ENCODE measurements at regions not wholly inside any gene's neighbourhood (a gene's known extent, or its start where the extent isn't known, plus 50 kb on each side); places are given as distances from the start of the nearest gene placed in this dataset.
"Not testable (repeated sequence)": the region's sequence is repeated elsewhere in the genome, so short reads cannot be mapped to it uniquely, and the experiment has no call there.

DNA sequence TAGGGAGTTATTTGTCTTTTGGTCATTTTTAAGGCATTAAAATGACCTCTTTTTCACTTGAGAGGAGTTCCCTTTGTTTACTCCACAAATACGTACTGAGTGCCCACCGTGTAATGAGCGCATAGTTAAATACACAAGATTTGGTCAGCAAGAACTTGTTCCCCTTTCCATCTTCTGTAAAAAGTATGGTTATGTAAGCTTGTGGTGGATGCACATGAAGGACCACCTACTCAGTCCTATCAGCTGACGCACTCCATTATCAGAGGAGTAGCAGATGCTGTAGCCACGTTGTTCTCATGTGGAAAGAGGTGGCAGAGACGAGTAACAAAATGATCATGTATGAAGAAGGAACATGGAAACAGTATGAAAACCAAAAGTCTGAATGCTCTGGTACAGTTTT is 78.0 kb upstream of the GARIN1A start:
- intact Hi-C loops (cut with micrococcal nuclease); H3K9ac ChIP-seq (replicated peaks; ENCODE audit: extremely low read depth, insufficient read depth, low read length); H3K4me2 ChIP-seq (ENCODE audit: insufficient read depth, low read length); dilution Hi-C loops (cut with MboI; ENCODE audit: extremely low pct_ligation_motif_present, low sequenced_read_pairs); DNase-seq (ENCODE audit: low read depth, low spot score); POLR2A ChIA-PET; CTCF ChIA-PET; H3K9me1 ChIP-seq (replicated peaks; ENCODE audit: control insufficient read depth, extremely low read depth, insufficient read depth, low read length); FAIRE-seq; H3K4me1 ChIP-seq (ENCODE audit: control insufficient read depth, extremely low read depth, insufficient read depth, low read length); H3K27ac ChIP-seq (ENCODE audit: insufficient read depth, low read depth, low read length); H3K4me3 ChIP-seq (replicated peaks in 1 of 3; ENCODE audit: insufficient read depth in 1 of 3, low read depth in 1 of 3, low read length in 3 of 3); H4K20me1 ChIP-seq (replicated peaks; ENCODE audit: control insufficient read depth, extremely low read depth, insufficient read depth, low read length); H3K9me3 ChIP-seq (replicated peaks; ENCODE audit: control insufficient read depth, insufficient read depth, low read length); H3K27me3 ChIP-seq (ENCODE audit: control insufficient read depth in 2 of 2, insufficient read depth in 2 of 2, low read length in 2 of 2); BruUV-seq (replicated peaks); H2AFZ ChIP-seq (ENCODE audit: low read depth, low read length): not testable (repeated sequence)
- Histone ChIP-seq H3K36me3 (ENCODE audit: control insufficient read depth in 2 of 2, extremely low read depth in 1 of 2, insufficient read depth in 2 of 2, low read length in 2 of 2) (peaks cover 0 to 11% of the 10 kb centered on the region in 2 experiments), H3K79me2 (ENCODE audit: control insufficient read depth, insufficient read depth, low read length) (peaks cover 18% of the 10 kb centered on the region)

DNA sequence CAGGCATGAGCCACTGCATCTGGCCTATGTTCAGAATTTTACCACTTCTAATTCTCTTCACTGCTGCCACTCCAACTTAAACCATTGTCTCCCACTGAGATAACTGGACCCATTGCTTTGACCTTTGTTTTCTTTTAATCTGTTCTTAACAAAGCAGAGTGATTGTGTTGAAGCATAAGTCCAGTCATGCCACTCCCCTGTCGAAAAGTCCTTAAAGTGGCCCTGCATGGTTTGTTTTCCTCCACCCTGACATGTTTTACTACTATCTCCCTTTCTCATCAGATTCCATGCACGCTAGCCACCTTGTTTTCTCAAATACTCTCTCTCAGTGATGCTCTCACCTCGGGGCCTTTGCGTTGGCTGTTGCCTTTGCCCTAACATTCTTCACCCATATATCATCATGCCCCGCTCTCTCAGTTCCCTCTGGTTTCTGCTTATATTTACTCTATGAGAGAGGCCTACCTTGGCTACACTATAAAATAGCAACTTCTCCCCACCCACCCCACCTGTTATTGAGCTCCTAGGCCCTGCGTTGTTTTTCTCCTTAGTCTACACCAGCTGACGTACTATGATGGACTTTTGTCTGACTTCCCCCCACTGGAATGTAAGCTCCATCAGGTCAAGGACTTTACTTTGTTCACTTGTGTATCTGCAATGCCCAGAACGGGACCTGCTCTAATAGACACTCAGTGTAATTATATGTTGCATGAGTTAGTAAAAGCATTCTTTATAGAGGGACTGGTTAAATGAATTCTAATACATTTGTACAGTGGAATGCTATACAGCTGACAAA is 75.6 kb upstream of the GARIN1A start:
- H3K4me1 ChIP-seq (ENCODE audit: control insufficient read depth, extremely low read depth, insufficient read depth, low read length); H3K4me2 ChIP-seq (ENCODE audit: insufficient read depth, low read length); POLR2A ChIA-PET; DNase-seq (ENCODE audit: low read depth, low spot score); H3K4me3 ChIP-seq (replicated peaks in 1 of 3; ENCODE audit: insufficient read depth in 1 of 3, low read depth in 1 of 3, low read length in 3 of 3); H4K20me1 ChIP-seq (replicated peaks; ENCODE audit: control insufficient read depth, extremely low read depth, insufficient read depth, low read length); H2AFZ ChIP-seq (ENCODE audit: low read depth, low read length); FAIRE-seq; BruUV-seq (replicated peaks); H3K9me1 ChIP-seq (replicated peaks; ENCODE audit: control insufficient read depth, extremely low read depth, insufficient read depth, low read length); H3K27ac ChIP-seq (ENCODE audit: insufficient read depth, low read depth, low read length); dilution Hi-C loops (cut with MboI; ENCODE audit: extremely low pct_ligation_motif_present, low sequenced_read_pairs); CTCF ChIA-PET; H3K9ac ChIP-seq (replicated peaks; ENCODE audit: extremely low read depth, insufficient read depth, low read length); H3K9me3 ChIP-seq (replicated peaks; ENCODE audit: control insufficient read depth, insufficient read depth, low read length); H3K27me3 ChIP-seq (ENCODE audit: control insufficient read depth in 2 of 2, insufficient read depth in 2 of 2, low read length in 2 of 2); intact Hi-C loops (cut with micrococcal nuclease): not testable (repeated sequence)
- peaks cover 0 to 11% of the 10 kb centered on the region in 2 experiments for H3K36me3 ChIP-seq (ENCODE audit: control insufficient read depth in 2 of 2, extremely low read depth in 1 of 2, insufficient read depth in 2 of 2, low read length in 2 of 2)
- H3K79me2 ChIP-seq (ENCODE audit: control insufficient read depth, insufficient read depth, low read length), result peaks cover 23% of the 10 kb centered on the region

DNA sequence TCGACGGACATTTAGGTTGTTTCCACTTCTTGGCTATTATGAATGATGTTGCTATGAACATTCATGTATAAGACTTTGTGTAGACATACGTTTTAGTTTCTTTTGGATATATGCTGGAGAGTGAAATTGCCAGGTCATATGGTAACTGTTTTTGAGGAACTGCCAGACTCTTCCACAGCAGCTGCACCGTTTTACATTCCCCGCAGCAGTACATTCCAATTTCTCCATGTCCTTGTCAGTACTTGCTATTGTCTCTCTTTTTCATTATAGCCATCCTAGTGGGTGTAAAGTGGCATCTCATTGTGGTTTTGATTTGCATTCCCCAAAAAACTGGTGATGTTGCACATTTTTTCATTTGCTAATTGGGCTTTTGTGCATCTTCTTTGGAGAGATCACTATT is 73.1 kb upstream of the GARIN1A start:
- H3K4me1 ChIP-seq (ENCODE audit: control insufficient read depth, extremely low read depth, insufficient read depth, low read length); CTCF ChIA-PET; H3K4me3 ChIP-seq (replicated peaks in 1 of 3; ENCODE audit: insufficient read depth in 1 of 3, low read depth in 1 of 3, low read length in 3 of 3); H3K27ac ChIP-seq (ENCODE audit: insufficient read depth, low read depth, low read length); dilution Hi-C loops (cut with MboI; ENCODE audit: extremely low pct_ligation_motif_present, low sequenced_read_pairs); H3K9me1 ChIP-seq (replicated peaks; ENCODE audit: control insufficient read depth, extremely low read depth, insufficient read depth, low read length); H2AFZ ChIP-seq (ENCODE audit: low read depth, low read length); H3K36me3 ChIP-seq (ENCODE audit: control insufficient read depth in 2 of 2, extremely low read depth in 1 of 2, insufficient read depth in 2 of 2, low read length in 2 of 2); H3K27me3 ChIP-seq (ENCODE audit: control insufficient read depth in 2 of 2, insufficient read depth in 2 of 2, low read length in 2 of 2); intact Hi-C loops (cut with micrococcal nuclease); H3K9ac ChIP-seq (replicated peaks; ENCODE audit: extremely low read depth, insufficient read depth, low read length); H3K9me3 ChIP-seq (replicated peaks; ENCODE audit: control insufficient read depth, insufficient read depth, low read length); FAIRE-seq; H4K20me1 ChIP-seq (replicated peaks; ENCODE audit: control insufficient read depth, extremely low read depth, insufficient read depth, low read length); H3K4me2 ChIP-seq (ENCODE audit: insufficient read depth, low read length); DNase-seq (ENCODE audit: low read depth, low spot score); BruUV-seq (replicated peaks); POLR2A ChIA-PET: not testable (repeated sequence)
- peaks cover 20% of the 10 kb centered on the region for H3K79me2 ChIP-seq (ENCODE audit: control insufficient read depth, insufficient read depth, low read length)
